NCI-H128 (cell line): ENCODE measurements at regions not wholly inside any gene's neighbourhood (a gene's known extent, or its start where the extent isn't known, plus 50 kb on each side); places are given as distances from the start of the nearest gene placed in this dataset.

ENCODE experiments used
- DNase-seq: peaks from one replicate; lab custom pipeline; 2025; ENCODE audit not compliant: unreplicated experiment; lab: John Stamatoyannopoulos, UW

GRCh38 chrX:69028006-69028760, 137.1 kb downstream of the PJA1 start:
- no peak for DNase-seq

- DNase-seq = no peak
These were observed 137.9 kb downstream of the PJA1 start for GRCh38 chrX:69027181-69028005.

GRCh38 chrX:69025802-69026301, 139.4 kb downstream of the PJA1 start:
- no peak for DNase-seq

- DNase-seq = no peak
These were observed 140.3 kb downstream of the PJA1 start for GRCh38 chrX:69024931-69025330.

GRCh38 chrX:69024161-69024736, 141.0 kb downstream of the PJA1 start:
- DNase-seq = no peak

GRCh38 chrX:69022430-69022829, 142.8 kb downstream of the PJA1 start:
- no peak for DNase-seq

GRCh38 chrX:69021141-69021960, 143.9 kb downstream of the PJA1 start:
- no peak for DNase-seq

- no peak for DNase-seq
These were observed 144.9 kb downstream of the PJA1 start for GRCh38 chrX:69020316-69020715.

- DNase-seq = no peak
These were observed 146.0 kb downstream of the PJA1 start for GRCh38 chrX:69019073-69019890.

- DNase-seq = no peak
These were observed 146.7 kb downstream of the PJA1 start for GRCh38 chrX:69018416-69019072.

- DNase-seq = no peak
These were observed 148.8 kb downstream of the PJA1 start for GRCh38 chrX:69016293-69016941.

GRCh38 chrX:69015564-69016292, 149.5 kb downstream of the PJA1 start:
- DNase-seq = no peak

- DNase-seq = no peak
These were observed 150.1 kb downstream of the PJA1 start for GRCh38 chrX:69015156-69015555.

GRCh38 chrX:69014200-69014599, 151.1 kb downstream of the PJA1 start:
- DNase-seq = no peak

GRCh38 chrX:69010339-69010738, 154.9 kb downstream of the PJA1 start:
- DNase-seq = no peak

GRCh38 chrX:69000877-69001276, 164.4 kb downstream of the PJA1 start:
- no peak for DNase-seq

GRCh38 chrX:68999931-69000330, 165.3 kb downstream of the PJA1 start:
- DNase-seq = no peak

GRCh38 chrX:68999356-68999755, 165.9 kb downstream of the PJA1 start:
- no peak for DNase-seq
